Astrocyte of the cerebellum (primary cell): ENCODE measurements at regions not wholly inside any gene's neighbourhood (a gene's known extent, or its start where the extent isn't known, plus 50 kb on each side); places are given as distances from the start of the nearest gene placed in this dataset.

Experiments
- DNase-seq: peaks from one replicate; pipeline ENCODE4 v3.0.0-alpha.2; 2011; ENCODE audit warnings: low read depth
- H3K4me3 ChIP-seq: 2 replicates; pipeline ENCODE4 v1.5.1; 2011; ENCODE audit warnings: mild to moderate bottlenecking, low read depth, low read length, moderate library complexity
- in situ Hi-C: cut with HindIII; loops from 2 replicates; pipeline ENCODE4 v1.10.0; 2017; ENCODE audit warnings: low sequenced_read_pairs
- TF ChIP-seq, protein P1 (sequence below): IDR thresholded peaks from 2 replicates; pipeline ENCODE4 v1.5.1; 2012; ENCODE audit warnings: low read length, low read depth, moderate library complexity, mild to moderate bottlenecking; ENCODE audit errors: missing control alignments

GRCh38 chr5:29942089-29942488 lies 1251.4 kb upstream of the CDH6 start:
- no peak overlapping the region for H3K4me3 ChIP-seq
- no peak for DNase-seq
- in situ Hi-C loops, result no loop called here
- TF ChIP-seq, protein P1, sequence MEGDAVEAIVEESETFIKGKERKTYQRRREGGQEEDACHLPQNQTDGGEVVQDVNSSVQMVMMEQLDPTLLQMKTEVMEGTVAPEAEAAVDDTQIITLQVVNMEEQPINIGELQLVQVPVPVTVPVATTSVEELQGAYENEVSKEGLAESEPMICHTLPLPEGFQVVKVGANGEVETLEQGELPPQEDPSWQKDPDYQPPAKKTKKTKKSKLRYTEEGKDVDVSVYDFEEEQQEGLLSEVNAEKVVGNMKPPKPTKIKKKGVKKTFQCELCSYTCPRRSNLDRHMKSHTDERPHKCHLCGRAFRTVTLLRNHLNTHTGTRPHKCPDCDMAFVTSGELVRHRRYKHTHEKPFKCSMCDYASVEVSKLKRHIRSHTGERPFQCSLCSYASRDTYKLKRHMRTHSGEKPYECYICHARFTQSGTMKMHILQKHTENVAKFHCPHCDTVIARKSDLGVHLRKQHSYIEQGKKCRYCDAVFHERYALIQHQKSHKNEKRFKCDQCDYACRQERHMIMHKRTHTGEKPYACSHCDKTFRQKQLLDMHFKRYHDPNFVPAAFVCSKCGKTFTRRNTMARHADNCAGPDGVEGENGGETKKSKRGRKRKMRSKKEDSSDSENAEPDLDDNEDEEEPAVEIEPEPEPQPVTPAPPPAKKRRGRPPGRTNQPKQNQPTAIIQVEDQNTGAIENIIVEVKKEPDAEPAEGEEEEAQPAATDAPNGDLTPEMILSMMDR, result no peak

GRCh38 chr5:29939988-29940387 lies 1253.5 kb upstream of the CDH6 start:
- DNase-seq, result no peak
- H3K4me3 ChIP-seq, result no peak overlapping the region
- TF ChIP-seq, protein P1, result no peak
- in situ Hi-C loops, result no loop called here

- in situ Hi-C loops, result no loop called here
- no peak overlapping the region for H3K4me3 ChIP-seq
- TF ChIP-seq, protein P1, result no peak
- DNase-seq, result no peak
Measured at GRCh38 chr5:29935371-29935770, 1258.1 kb upstream of the CDH6 start.

- H3K4me3 ChIP-seq, result no peak overlapping the region
- in situ Hi-C loops, result no loop called here
- DNase-seq, result no peak
- TF ChIP-seq, protein P1, result no peak
Measured at GRCh38 chr5:29930316-29930715, 1263.2 kb upstream of the CDH6 start.

GRCh38 chr5:29924107-29924506 lies 1269.4 kb upstream of the CDH6 start:
- in situ Hi-C loops, result no loop called here
- TF ChIP-seq, protein P1, result no peak
- H3K4me3 ChIP-seq, result no peak overlapping the region
- DNase-seq, result no peak

GRCh38 chr5:29905626-29906353 lies 1287.7 kb upstream of the CDH6 start:
- TF ChIP-seq, protein P1, result no peak
- in situ Hi-C loops, result no loop called here
- no peak overlapping the region for H3K4me3 ChIP-seq
- DNase-seq, result no peak

DNA sequence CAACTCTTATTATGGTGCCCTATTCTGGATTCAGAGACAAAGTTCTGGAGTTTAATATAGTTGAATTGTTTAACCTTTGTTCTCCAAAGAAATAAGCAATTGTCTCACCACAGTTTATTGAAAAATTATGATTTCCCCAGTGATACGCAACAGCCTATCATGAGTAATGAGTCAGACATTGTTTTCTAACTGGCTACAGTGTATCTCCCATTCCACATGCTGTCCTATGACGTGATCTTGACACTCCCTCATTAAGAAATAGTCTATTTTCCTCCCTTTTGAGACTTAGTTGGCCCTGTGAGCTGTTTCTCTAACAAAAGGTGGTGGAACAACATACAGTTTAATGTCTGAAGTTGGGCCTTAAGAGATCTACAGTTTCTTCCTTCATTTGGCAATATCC lies 1290.6 kb upstream of the CDH6 start:
- in situ Hi-C loops, result no loop called here
- no peak for DNase-seq
- TF ChIP-seq, protein P1, result no peak
- H3K4me3 ChIP-seq, result no peak overlapping the region
